ENCODE measurements at regions not wholly inside any gene's neighbourhood (a gene's known extent, or its start where the extent isn't known, plus 50 kb on each side); places are given as distances from the start of the nearest gene placed in this dataset.

GRCh38 chr19:24033301-24033962 is 53.6 kb upstream of the ZNF254 start:
- TF ChIP-seq EZH2 (IDR thresholded peaks at IDR 0.05; ENCODE audit: borderline replicate concordance, low read length) (no peak), CTCF (IDR thresholded peaks at IDR 0.05; ENCODE audit: low read length) (no peak)

Data from OCI-LY1 (cell line).